ENCODE measurements at regions not wholly inside any gene's neighbourhood (a gene's known extent, or its start where the extent isn't known, plus 50 kb on each side); places are given as distances from the start of the nearest gene placed in this dataset.

DNA sequence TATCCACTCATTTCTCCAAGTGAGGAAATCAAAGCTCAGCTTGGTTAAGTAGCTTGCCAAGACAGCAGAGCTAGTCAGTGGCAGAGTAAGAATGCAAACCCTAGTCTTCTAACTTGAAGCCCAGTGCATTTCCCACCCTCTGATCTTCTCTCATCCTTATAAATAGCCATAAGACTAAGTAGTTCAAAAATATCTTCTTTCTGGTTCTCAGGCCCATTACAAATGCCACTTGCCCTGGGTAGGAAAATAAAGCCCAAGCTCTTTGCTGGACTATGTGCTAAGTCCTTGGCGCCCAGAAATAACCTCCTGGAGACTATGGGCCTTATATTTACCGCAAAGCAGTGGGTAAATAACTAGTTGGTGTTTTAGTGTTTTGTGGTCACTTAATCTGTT, 505.8 kb downstream of the PLPP3 start:
- TF ChIP-seq EZH2phosphoT487 (IDR thresholded peaks at IDR 0.05; ENCODE audit: low read depth): no peak
- TF ChIP-seq, protein P1, sequence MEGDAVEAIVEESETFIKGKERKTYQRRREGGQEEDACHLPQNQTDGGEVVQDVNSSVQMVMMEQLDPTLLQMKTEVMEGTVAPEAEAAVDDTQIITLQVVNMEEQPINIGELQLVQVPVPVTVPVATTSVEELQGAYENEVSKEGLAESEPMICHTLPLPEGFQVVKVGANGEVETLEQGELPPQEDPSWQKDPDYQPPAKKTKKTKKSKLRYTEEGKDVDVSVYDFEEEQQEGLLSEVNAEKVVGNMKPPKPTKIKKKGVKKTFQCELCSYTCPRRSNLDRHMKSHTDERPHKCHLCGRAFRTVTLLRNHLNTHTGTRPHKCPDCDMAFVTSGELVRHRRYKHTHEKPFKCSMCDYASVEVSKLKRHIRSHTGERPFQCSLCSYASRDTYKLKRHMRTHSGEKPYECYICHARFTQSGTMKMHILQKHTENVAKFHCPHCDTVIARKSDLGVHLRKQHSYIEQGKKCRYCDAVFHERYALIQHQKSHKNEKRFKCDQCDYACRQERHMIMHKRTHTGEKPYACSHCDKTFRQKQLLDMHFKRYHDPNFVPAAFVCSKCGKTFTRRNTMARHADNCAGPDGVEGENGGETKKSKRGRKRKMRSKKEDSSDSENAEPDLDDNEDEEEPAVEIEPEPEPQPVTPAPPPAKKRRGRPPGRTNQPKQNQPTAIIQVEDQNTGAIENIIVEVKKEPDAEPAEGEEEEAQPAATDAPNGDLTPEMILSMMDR (IDR thresholded peaks at IDR 0.05; ENCODE audit: low read depth, low read length): no peak

Measured in OCI-LY3 (cell line).